Ectodermal cell (in vitro differentiated cells): ENCODE measurements at regions not wholly inside any gene's neighbourhood (a gene's known extent, or its start where the extent isn't known, plus 50 kb on each side); places are given as distances from the start of the nearest gene placed in this dataset.
"Not testable (repeated sequence)": the region's sequence is repeated elsewhere in the genome, so short reads cannot be mapped to it uniquely, and the experiment has no call there.

Experiments used
- H3K27ac ChIP-seq: 2 replicates; pipeline ENCODE4 v1.7.0; 2013; ENCODE audit warnings: mild to moderate bottlenecking, low read depth, low read length; ENCODE audit not compliant: insufficient read depth, poor library complexity, severe bottlenecking
- H3K27me3 ChIP-seq: 2 replicates; pipeline ENCODE4 v1.7.0; 2013; ENCODE audit warnings: mild to moderate bottlenecking, low read length; ENCODE audit not compliant: insufficient read depth, control insufficient read depth, poor library complexity, severe bottlenecking
- H3K36me3 ChIP-seq: one replicate; pipeline ENCODE4 v1.7.0; 2013; ENCODE audit warnings: low read length; ENCODE audit not compliant: control insufficient read depth, insufficient read depth
- H3K4me1 ChIP-seq: one replicate; pipeline ENCODE4 v1.7.0; 2013; ENCODE audit warnings: low read length; ENCODE audit not compliant: control insufficient read depth, insufficient read depth
- H3K4me3 ChIP-seq: 2 replicates; pipeline ENCODE4 v1.7.0; 2013; ENCODE audit warnings: low read depth, low read length, control low read depth; ENCODE audit not compliant: insufficient read depth
- H3K9me3 ChIP-seq: 2 replicates; pipeline ENCODE4 v1.7.0; 2013; ENCODE audit warnings: mild to moderate bottlenecking, low read length, moderate library complexity; ENCODE audit not compliant: control insufficient read depth
- WGBS, 2 experiments: methylation state at CpG; one replicate each; pipeline ENCODE4 v1.1.7; 2013; ENCODE audit warnings: missing lambda C conversion rate in 2 of 2; 5-methylcytosine and 5-hydroxymethylcytosine counted together

DNA sequence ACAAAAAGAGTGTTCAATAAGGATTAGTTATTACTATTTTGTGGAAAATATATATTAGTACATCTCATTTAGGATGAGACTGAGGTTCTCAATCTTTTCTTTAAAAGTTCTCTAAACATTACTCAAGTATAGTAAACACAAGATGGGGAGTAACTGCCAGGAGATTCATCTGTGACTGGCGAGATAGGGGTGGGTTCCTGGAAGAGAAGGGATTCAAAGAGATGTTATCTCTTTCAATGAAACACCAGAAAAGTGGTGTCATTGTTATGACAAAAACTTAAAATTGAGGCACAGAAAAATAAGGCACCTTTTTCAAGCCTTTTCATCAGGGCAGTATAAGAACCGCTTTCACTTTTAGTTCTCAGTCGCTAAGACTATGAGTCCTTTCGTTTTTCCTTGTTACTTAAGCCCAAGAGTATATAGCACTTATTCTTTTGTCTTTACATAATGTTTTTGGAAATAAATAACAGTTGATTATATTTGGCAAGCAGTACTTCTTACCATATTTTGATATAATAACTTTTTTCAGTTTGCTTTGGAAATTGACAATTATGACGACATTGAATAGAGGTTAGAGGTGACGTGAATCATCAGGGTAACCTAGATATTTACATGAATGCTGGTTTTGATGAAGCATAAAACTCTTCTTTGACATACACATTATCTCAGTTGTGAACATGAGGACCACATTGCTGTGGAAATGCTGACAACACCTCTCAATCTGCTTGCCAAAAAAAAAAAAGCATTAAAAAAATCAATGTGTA is 393.9 kb upstream of the TCF4 start:
- Histone ChIP-seq H3K9me3 (no peaks in the 10 kb centered on the region), H3K4me3 (no peak overlapping the region), H3K27ac (no peak overlapping the region), H3K4me1 (no peaks in the 10 kb centered on the region), H3K27me3 (no peaks in the 10 kb centered on the region), H3K36me3 (no peaks in the 10 kb centered on the region)
- WGBS, 2 experiments = 98 to 100% methylated on average over 3 to 6 of the region's 6 CpGs

DNA sequence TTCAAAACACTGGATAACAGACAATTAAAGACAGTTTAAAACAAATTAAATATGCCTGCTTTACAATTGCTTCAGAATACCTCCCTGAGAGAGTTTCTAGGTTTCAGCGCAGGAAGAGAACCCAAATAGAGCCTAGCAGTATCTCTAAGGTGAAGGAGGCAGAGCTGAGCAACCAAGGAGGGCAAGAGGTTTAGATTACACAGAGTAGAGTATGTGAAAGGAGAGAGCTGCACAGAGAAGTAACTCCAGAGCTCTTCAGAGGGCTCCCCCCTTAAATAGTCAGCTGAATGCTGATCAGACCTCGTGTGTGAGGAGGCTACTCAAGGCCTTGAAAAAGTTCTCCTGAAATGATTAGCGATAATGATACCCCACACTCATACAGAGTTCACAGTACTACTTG is 386.5 kb upstream of the TCF4 start:
- H3K4me3 ChIP-seq = no peak overlapping the region
- H3K9me3 ChIP-seq = no peaks in the 10 kb centered on the region
- WGBS, 2 experiments = 86 to 94% methylated on average over 3 of the region's 3 CpGs
- no peaks in the 10 kb centered on the region for H3K36me3 ChIP-seq
- H3K27ac ChIP-seq = no peak overlapping the region
- H3K27me3 ChIP-seq = no peaks in the 10 kb centered on the region
- H3K4me1 ChIP-seq = no peaks in the 10 kb centered on the region

DNA sequence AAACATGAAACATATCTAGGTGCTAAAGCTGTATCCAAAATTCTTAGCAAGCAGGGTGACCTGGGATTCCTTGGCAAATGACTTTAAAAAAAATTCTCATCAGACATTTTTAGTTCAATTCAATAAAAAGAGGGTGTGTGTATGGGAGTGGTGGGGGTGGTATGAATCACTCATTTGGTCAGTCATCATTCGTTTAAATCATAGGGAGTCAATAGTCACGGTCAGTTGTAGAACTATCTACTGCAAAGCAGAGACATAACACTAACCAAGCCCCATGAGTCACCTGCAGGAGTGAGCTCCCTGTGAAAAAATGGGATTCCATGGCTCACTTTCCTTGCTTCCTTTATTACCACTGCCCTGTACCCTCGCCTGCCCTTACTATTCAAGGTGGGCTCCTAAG is 380.6 kb upstream of the TCF4 start:
- WGBS, 2 experiments = 93 to 97% methylated on average over 3 of the region's 3 CpGs
- Histone ChIP-seq H3K27me3 (no peaks in the 10 kb centered on the region), H3K9me3 (no peaks in the 10 kb centered on the region), H3K4me1 (no peaks in the 10 kb centered on the region), H3K4me3 (no peak overlapping the region), H3K36me3 (no peaks in the 10 kb centered on the region), H3K27ac (no peak overlapping the region)

DNA sequence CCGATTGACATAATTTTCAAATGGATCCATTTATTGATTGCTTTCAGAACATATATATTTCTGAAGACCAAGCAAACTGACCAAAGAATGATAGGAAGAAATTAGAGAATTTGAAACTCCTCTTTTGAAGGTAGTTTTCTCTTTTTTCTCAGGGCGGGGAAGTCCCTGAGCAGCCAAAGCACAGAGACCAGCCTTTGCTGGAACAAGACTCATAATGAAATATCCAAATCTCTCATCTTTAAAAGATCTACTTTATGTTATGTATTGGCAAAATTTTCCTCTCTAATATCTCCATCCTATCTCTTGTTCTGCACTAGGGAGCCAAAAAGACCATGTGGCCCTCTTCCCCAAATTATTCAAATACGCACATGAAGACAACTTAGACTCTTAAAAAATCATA is 379.0 kb upstream of the TCF4 start:
- H3K27ac ChIP-seq = no peak overlapping the region
- H3K9me3 ChIP-seq = no peaks in the 10 kb centered on the region
- H3K4me1 ChIP-seq = no peaks in the 10 kb centered on the region
- no peak overlapping the region for H3K4me3 ChIP-seq
- H3K27me3 ChIP-seq = no peaks in the 10 kb centered on the region
- WGBS, 2 experiments = 84 to 99% methylated on average over 2 to 3 of the region's 3 CpGs
- no peaks in the 10 kb centered on the region for H3K36me3 ChIP-seq

DNA sequence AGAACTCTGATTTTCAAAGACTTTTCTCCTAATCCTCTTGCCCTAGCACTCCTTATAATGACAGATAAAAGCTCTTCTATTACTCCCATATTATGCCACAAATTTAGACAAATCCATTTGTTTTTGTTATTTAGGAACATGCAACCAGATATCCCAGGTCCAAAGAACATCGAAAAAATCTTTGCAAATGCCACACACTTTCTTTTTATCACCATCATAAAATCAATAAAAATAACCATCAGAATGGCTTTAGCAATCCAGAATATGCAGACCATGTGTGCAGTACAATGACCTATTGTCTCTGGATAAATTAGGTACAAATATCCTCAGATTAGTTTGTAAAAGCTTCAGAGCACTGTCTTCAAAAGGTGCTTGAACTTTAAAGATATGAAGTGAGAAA is 376.2 kb upstream of the TCF4 start:
- no peaks in the 10 kb centered on the region for H3K36me3 ChIP-seq
- no peak overlapping the region for H3K27ac ChIP-seq
- H3K27me3 ChIP-seq = no peaks in the 10 kb centered on the region
- WGBS, 2 experiments = 91 to 100% methylated on average over 1 of the region's 1 CpG
- H3K4me3 ChIP-seq = no peak overlapping the region
- H3K9me3 ChIP-seq = no peaks in the 10 kb centered on the region
- no peaks in the 10 kb centered on the region for H3K4me1 ChIP-seq

DNA sequence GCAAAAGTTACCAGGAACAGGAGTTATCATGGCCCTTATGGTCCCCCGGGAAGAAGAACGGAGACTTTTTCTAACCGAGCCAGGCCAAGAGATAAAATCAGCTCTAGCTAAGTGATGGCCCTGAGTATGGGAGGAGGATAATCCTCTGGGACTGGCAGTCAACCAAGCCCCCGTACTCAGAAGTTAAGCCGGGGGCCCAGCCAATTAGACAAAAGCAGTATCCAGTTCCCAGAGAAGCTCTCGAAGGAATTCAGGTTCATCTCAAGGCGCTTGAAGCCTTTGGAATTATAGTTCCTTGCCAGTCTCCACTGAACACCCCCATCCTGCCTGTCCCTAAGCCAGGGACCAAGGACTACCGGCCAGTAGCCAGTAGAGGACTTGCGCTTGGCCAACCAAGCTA is 365.3 kb upstream of the TCF4 start:
- H3K9me3 ChIP-seq = no peaks in the 10 kb centered on the region
- H3K4me1 ChIP-seq = no peaks in the 10 kb centered on the region
- H3K4me3 ChIP-seq = no peak overlapping the region
- H3K27me3 ChIP-seq = no peaks in the 10 kb centered on the region
- H3K27ac ChIP-seq = no peak overlapping the region
- WGBS, 2 experiments = 94 to 95% methylated on average over 9 of the region's 9 CpGs
- no peaks in the 10 kb centered on the region for H3K36me3 ChIP-seq

DNA sequence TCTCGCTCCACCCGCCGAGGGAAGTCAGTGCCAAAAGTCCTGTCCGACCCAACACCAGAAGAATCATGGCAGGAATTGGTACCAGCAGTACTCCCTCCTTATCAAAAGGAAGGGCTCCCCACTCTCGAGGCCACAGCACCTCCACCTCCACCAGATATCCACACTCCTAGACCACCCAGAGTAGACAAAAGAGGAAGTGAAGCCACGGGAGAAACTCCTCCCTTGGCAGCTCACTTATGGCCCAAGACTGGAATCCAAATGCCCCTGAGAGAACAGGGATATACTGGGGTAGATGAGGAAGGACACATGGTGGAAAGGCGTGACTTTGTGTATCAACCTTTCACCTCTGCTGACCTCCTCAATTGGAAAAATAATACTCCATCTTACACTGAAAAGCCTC is 363.7 kb upstream of the TCF4 start:
- not testable (repeated sequence) for H3K4me1 ChIP-seq, H3K27me3 ChIP-seq
- WGBS, 2 experiments = 93 to 95% methylated on average over 6 to 7 of the region's 7 CpGs

DNA sequence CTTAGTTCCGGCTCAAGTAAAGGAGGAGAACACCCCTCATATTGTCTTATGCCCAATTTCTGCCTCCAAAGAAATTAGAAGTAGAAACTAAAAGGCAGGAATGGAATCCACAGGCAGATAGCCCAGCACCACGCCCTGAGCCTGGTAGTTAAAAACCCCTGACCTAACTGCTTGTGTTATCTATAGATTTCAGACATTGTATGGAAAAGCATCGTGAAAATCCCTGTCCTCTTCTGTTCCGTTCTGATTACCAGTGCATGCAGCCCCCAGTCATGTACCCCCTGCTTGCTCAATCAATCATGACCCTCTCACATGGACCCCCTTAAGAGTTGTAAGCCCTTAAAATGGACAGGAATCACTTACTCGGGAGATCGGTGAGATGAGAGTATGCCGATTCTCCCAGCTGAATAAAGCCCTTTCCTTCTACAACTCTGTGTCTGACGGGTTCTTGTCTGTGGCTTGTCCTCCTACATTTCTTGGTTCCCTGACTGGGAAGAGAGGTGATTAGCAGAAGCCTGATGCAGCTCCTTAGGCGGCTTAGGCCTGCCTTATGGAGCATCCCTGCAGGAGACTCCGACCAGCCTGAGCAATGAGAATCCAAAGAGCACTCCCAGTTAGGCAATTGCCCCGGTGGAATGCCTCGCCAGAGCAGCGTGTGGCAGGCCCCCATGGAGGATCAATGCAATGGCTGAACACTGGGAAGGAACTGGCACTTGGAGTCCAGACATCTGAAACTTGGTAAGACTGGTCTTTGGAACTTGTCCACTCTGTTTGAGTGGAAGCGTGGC is 362.6 kb upstream of the TCF4 start:
- H3K4me3 ChIP-seq = no peak overlapping the region
- no peak overlapping the region for H3K27ac ChIP-seq
- H3K4me1 ChIP-seq = no peaks in the 10 kb centered on the region
- no peaks in the 10 kb centered on the region for H3K9me3 ChIP-seq
- 91 to 92% methylated on average over 14 of the region's 14 CpGs for WGBS, 2 experiments
- H3K27me3 ChIP-seq = no peaks in the 10 kb centered on the region
- H3K36me3 ChIP-seq = no peaks in the 10 kb centered on the region

More for the DNA sequence above, 363.7 kb upstream of the TCF4 start:
- H3K4me3 ChIP-seq, H3K9me3 ChIP-seq, H3K27ac ChIP-seq, H3K36me3 ChIP-seq: not testable (repeated sequence)

DNA sequence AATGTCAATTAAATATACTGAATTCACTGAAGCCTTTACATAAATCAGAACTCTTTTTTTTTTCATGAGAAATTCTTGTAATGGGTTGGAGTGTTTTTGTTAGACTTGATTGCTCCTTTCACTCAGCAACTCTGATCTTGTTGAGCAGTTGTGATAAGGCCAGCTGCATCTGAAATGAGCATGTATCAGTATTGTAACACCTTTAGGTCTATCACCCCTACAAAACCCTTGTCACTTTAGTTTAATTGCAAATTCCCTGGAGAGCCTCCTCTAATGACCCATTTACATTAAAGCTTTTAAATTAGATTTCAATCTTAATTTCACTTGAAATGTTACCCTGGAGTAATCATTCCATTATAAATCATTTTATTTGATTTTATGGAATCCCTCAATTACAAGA is 346.8 kb upstream of the TCF4 start:
- no peaks in the 10 kb centered on the region for H3K36me3 ChIP-seq
- H3K27ac ChIP-seq = no peak overlapping the region
- no peaks in the 10 kb centered on the region for H3K27me3 ChIP-seq
- no peaks in the 10 kb centered on the region for H3K9me3 ChIP-seq
- no peak overlapping the region for H3K4me3 ChIP-seq
- H3K4me1 ChIP-seq = no peaks in the 10 kb centered on the region

DNA sequence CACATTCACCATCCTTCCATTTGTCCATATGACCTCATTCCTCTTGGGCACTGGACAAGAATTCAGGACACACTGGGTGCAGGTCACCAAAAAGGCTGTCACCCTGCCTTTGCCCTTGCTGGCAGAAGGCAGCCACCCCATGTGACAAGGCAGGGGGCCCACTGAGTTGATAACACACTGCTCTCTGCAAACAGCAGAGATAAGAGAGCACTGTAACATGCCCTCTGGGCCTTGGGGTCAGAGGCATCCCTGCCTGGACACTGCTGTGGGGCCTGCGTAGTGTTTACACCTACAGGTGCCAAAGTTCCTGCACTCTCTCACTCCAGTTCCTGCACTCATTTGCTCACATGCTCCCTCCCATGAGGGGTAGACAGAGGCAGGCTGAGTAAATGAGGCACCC is 344.7 kb upstream of the TCF4 start:
- H3K9me3 ChIP-seq = no peaks in the 10 kb centered on the region
- H3K4me3 ChIP-seq = no peak overlapping the region
- H3K27ac ChIP-seq = no peak overlapping the region
- WGBS, 2 experiments = 88 to 100% methylated on average over 1 of the region's 1 CpG
- no peaks in the 10 kb centered on the region for H3K4me1 ChIP-seq
- H3K27me3 ChIP-seq = no peaks in the 10 kb centered on the region
- H3K36me3 ChIP-seq = no peaks in the 10 kb centered on the region
